Stimulated activated CD4-positive, alpha-beta T cell treated with anti-CD3 and anti-CD28 coated beads, Interleukin-4, amount 100 ng/mL, for 48 hours (primary cell): ENCODE measurements at regions not wholly inside any gene's neighbourhood (a gene's known extent, or its start where the extent isn't known, plus 50 kb on each side); places are given as distances from the start of the nearest gene placed in this dataset.

Experiments used
- DNase-seq, 2 donors: peaks; one replicate each; pipeline ENCODE4 v3.0.0-alpha.2; 2020; ENCODE audit warnings: low read depth in 2 of 2

DNA sequence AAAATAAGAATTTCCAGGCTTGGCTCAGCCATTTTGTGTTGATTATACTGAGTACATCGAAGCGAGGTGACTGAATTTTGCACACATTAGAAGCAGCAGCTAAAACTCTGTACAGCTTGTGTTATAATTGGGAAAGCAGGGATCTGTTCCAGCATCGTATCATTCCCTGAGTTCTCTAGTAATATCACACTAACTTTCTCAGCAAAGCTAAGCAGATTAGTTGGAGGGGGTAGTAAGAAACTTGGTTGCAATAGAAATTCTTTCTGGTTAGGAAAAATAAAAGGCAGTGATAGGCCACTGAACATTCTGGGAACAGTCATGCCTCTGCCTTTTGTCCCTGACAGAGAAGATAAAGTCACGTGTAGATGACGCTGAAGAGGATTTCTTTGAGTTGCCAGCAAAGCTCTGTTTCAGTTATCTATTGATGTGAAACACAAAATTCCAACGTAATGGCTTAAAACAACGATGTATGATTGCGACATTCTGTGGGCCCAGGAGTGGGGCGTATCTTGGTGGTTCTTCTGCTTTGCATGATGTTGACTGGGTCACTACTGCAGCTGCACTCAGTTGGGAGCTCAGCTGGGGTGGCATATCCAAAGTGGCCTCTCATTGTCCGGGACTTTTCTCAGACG, 202.1 kb upstream of the MEX3C start:
- DNase-seq, result no peak

DNA sequence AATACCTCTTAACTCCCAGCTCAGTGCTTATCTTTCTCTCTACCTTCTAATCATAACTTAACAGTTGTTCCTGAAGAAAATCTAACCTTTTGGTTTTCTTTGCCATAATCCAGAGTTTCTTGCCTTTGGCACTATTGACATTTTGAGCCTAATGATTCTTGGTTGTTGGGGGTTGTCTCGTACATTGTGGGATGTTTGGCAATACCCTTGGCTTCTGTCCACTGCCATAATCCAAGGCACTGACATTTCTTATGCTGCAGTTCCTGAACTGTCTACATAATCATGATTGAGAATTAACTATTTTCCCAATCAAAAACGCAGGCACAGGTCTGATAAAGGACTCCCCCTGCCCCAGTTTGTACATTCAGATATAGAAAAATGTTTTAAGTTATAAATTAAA, 203.2 kb upstream of the MEX3C start:
- DNase-seq, result no peak

DNA sequence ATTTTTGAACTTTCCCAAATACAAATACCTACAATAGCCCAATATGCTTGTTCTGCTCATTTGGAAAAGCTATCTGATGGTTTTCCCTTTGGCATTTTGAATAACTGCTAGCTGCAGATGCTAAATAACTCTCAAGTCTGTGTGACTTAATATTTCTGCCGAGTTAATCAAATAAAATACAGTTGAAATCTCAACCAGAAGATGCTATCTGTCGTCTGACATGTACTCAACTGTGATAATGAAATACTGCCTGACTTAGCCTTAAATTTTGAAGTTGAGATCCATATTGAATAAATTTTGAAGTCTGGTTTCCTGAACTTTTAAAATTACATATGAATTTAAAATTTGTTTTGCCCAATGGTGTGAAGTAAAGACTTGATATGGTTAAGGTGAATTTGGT, 204.4 kb upstream of the MEX3C start:
- DNase-seq, result no peak

DNA sequence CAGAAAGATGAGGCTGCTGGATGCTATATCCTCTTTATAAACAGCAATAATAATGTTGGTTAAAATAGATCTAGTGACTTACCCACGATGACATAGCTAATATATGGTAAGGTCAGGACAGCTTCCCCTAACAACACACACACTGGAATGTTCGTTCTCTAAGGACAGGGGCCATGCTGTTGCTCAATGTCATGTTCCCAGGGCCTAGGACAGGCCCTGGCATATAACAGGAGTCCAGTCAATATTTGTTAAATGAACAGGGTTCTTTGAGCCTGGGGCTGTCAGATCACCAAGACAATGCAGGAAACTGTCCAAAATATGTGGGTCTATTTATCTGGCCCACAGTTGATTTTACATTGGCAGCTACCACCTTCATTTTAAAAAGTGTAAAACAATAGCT, 207.1 kb upstream of the MEX3C start:
- DNase-seq, result no peak

GRCh38 chr18:51405683-51406477, 208.4 kb upstream of the MEX3C start:
- DNase-seq, result no peak

DNA sequence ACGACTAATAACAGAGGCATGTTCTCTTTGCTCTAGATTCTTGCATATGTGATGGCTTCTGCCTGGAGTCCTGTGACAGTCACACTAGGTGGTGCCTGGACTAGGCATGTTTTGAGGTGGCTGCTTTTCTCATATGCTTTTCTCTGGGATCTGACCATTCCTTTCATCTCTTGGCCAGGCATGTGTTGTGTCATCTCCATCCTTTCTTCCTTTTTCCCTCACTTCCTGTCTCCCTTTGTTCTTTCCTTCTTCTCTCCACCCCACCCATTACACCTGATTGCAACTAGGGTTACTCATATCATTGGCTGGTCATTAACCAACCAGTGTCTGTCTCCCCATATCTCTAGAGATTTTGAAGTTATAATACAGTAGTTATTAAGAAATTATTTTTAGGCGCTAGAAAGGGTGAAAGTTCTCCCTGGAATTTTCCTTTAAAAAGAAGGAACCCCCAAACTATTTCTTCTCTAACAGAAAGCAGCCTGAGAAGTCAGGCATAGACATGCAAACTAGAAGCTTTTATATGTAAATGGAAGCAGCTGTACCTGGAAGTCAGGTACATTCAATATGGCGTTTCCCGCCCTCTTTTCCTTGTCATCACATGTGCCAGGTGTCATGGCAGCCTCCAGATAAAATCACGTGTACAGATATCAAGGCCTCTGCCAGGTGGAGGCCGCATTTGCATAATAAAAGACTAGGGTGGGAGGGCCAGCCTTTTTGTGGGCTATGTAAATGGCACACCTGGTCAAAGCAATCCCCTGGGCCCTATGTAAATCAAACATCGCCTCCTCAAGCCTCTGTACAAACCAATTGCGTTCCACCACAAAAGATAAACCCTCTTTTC, 220.4 kb upstream of the MEX3C start:
- no peak for DNase-seq

DNA sequence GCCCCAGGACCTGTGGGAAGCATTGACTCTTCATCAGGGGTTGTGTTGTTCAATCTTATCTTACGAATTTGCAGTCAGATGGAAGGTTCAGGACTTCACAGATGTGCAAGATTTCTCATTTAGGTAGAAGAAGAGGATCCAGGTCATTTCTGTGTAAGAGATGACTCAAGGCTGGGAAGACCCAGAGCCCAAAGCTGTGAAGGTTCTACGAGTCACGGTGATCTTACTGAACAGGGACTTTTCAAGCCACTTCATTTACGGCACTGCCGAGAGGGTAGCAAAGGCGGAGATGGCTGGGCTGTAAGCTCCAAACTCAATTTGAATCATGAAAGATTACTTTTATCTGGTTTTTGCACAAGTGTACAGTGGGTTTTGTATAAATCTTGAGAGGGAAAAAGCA, 228.0 kb upstream of the MEX3C start:
- DNase-seq, result no peak

GRCh38 chr18:51425889-51426288, 228.4 kb upstream of the MEX3C start:
- DNase-seq, result no peak

DNA sequence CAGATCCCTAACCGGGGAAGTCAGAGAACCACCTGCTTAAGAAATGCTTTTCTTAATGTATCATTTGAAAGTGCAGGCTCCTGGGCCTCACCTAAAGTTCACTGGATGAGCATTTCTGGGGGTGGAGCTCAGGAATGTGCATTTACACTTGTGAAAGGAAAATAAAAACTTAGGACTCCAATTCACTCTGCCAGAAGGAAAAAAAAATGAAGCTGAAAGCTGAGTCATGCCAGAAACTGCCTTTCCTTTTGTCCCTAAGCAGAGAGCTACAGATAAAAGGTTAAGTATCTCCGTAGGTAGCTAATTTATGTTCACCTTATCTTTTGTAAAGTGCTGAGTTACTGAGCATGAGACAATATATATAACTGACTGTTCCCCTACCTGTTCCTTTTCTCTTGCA, 229.5 kb upstream of the MEX3C start:
- no peak for DNase-seq

DNA sequence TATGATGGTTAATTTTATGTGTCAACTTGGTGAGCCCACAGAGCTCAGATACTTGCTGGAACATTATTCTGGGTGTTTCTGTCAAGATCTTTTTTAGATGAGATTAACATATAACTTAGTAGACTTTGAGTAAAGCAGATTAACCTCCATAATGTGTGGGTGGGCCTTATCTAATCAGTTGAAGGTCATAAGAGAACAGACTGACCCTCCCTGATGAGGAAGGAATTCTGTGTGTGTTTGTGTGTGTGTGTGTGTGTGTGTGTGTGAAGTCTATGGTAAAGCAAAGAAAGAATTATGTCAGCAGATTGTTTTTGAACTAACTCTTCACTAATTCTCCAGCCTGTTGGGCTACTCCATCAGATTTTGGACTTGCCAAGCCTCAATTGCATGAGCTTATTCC, 232.2 kb upstream of the MEX3C start:
- no peak for DNase-seq

GRCh38 chr18:51430538-51430937, 233.1 kb upstream of the MEX3C start:
- DNase-seq, result no peak

GRCh38 chr18:51433296-51433695, 235.8 kb upstream of the MEX3C start:
- no peak for DNase-seq

GRCh38 chr18:51433881-51434280, 236.4 kb upstream of the MEX3C start:
- no peak for DNase-seq

- no peak for DNase-seq
Observed at GRCh38 chr18:51437280-51438271, 240.1 kb upstream of the MEX3C start.

- no peak for DNase-seq
Observed at GRCh38 chr18:51438797-51439350, 241.4 kb upstream of the MEX3C start.

- DNase-seq, result no peak
Observed at GRCh38 chr18:51442012-51442411, 244.5 kb upstream of the MEX3C start.

DNA sequence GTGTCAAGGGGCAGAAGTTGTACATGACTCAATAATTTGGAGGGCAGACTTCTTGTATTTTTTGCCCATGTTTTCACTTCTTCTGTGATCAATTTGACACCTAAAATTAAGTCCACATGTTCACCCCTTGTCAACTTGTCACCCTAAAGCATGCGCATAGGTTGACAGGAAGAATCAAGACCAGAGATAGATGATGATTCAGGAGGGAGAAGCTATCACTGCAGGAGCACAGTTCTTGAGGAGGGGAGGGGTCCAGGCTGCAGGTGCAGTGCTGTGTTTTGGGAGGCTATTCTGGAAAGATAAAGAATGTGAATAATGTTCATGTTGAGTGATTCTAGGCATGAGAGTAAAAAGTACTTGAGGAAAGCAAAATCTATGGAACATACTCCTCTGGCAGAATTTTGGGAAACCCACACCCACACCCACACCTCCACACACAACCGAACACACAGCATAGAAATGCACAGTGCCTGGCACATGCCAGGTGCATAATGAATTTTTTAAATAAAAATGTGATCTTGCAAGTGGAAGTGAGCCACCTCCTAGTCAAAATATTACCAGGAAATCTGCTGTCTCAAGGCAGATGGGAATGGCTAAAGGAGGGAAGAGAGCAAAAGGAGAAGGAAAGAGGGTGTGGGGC, 249.2 kb upstream of the MEX3C start:
- DNase-seq, result no peak

GRCh38 chr18:51447351-51448342, 250.2 kb upstream of the MEX3C start:
- DNase-seq, result no peak

DNA sequence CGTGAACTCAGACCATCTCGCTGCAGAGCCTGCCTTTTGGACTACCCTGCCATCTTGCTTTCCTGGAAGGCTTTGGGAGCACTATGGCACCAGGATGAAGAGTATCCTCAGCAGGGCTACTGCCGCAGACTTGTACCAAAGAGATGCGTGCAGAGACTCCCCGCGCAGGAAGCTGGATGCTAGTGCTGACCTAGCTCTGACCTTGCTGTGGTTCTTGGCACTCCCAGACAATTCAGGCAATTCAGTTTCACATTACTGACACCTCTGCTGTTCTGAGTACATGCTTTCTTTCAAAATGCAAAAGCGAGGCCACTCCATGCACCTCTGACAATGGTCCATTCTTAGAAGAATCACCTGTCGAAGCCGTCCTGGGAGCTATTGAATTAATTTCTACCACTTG, 251.5 kb upstream of the MEX3C start:
- DNase-seq, result no peak
